GM19240 (cell line): ENCODE measurements at regions not wholly inside any gene's neighbourhood (a gene's known extent, or its start where the extent isn't known, plus 50 kb on each side); places are given as distances from the start of the nearest gene placed in this dataset.

Experiments
- DNase-seq: peaks from one replicate; pipeline ENCODE4 v3.0.0; 2011; ENCODE audit warnings: low spot score; ENCODE audit not compliant: insufficient read length

- DNase-seq = no peak
Measured at GRCh38 chr14:53520078-53520928, 367.2 kb upstream of the DDHD1 start.

GRCh38 chr14:53519137-53519536 lies 366.0 kb upstream of the DDHD1 start:
- DNase-seq = no peak

DNA sequence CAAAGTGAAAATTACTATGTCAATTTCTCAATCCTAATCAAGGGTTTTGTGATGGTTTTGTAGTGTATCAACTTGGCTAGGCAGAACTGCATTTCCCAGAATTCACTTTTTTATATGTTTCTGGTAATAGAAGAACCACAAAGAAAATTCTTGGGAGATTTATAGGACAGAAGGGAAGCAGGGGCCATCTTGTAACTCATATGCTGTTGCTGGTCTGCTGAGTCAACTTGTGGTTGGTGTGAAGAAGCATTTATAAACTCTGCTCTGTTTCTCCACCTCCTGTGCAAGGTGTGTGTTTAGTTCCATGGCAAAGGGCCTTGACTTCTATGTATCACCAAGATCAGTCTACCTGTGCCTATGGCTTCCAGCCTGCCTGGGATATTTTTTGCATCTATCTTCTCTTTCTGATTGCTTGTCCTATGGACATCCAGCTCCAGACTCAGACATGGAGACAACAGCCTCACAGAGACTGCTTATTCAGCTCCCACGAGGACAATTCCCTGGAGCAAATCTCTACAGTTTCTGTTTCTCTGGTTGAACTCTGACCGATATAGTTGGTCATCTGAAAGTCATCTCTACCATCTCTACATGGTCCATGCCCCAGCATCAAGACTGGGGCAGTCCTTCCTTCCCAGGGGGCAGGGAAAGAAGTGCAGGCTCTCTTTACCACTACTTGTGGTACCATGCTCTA lies 364.3 kb upstream of the DDHD1 start:
- DNase-seq = no peak

DNA sequence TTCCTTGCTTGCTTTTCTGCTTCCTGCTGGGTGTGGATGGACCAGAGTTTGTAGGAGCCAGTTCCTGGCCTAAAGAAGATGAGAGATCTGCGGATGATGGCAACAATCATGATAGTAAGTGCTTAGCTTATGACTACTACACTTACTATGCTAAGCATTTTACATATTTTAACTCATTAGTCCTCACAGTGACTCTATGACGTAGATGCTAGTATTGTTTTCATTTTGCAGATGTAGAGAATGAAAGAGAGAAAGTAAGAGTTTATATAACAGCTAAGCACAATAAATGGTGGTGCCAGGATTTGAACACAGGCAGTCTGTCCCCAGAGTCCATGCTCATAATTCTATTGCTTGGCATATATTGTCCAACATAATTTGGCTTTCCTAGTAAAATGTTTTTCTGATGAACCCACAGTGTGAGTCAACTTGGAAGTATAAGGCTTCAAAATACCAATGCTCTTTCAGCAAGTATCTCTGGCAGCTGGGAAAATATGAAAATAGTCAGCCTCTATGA lies 363.2 kb upstream of the DDHD1 start:
- DNase-seq = no peak

DNA sequence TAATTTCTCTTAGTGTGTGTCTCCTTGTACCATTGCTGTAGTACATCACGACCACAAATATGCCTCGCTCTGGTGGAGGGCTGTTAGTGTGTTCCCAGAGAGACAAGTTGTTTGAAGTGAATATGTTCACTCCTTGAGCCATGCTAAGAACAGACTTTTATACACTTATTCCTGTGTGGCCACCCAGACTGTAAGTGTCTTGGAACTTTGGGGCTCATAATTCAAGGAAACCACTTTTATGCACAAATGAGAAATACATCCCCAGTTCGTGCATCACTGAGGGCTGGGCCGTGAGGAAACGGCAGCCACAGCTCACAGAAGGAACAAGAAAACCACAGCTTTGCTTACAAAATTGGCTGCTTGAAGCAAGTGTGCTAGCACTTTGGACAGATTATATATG lies 362.2 kb upstream of the DDHD1 start:
- DNase-seq = no peak

GRCh38 chr14:53514197-53514596 lies 361.1 kb upstream of the DDHD1 start:
- DNase-seq = no peak

- no peak for DNase-seq
Measured at GRCh38 chr14:53510281-53510912, 357.3 kb upstream of the DDHD1 start.

DNA sequence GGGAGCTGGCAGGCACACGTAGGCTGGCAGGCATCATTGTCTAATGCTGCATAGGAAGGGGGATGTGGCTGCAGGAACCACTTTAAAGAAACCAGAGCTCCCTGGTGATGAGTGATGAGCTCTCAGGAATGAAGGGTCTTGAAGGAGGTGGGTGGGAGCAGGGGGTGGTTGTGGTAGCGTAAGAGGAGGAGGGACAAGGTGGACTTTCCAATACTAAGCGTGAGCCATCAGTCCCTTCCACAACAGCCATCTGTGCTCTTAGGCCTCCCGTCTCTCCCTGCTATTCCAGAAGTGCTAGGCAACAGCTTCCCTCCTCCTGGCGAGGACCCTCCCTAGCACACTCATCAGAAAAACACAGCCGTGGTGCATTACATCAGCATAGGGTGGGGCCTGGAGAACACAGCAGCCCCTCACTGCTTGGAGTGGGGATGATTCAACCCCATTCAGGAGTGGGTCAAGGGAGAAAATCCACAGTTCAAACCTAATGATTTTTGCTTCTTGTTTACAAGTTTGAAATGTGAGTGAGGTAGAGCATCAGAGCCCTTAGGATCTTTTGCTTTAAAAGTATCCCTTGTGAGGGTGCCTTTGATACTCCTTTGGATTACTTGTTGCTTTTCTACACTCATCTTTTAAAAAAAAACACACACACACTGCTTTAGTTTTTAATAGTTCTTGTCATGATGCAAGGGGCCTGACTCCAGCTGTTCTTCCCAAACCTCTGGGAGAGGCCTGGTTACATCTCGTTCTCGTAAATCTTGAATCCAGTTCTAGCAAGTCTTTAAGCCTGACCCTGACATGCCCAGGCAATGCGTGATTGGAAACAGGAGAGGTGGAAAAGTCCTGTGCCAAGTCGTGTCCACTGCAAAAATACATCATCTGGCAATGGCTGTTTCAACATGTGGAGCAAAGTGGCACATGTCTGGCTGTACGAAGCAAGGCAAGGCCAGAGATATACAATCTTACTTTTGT lies 356.4 kb upstream of the DDHD1 start:
- no peak for DNase-seq

GRCh38 chr14:53501361-53502211 lies 348.5 kb upstream of the DDHD1 start:
- DNase-seq = no peak

GRCh38 chr14:53500191-53500590 lies 347.1 kb upstream of the DDHD1 start:
- DNase-seq = no peak

- DNase-seq = no peak
Measured at GRCh38 chr14:53496668-53497067, 343.5 kb upstream of the DDHD1 start.

GRCh38 chr14:53495846-53496343 lies 342.8 kb upstream of the DDHD1 start:
- no peak for DNase-seq

GRCh38 chr14:53494587-53494986 lies 341.5 kb upstream of the DDHD1 start:
- no peak for DNase-seq

- no peak for DNase-seq
Measured at GRCh38 chr14:53493860-53494259, 340.7 kb upstream of the DDHD1 start.

- no peak for DNase-seq
Measured at GRCh38 chr14:53493320-53493719, 340.2 kb upstream of the DDHD1 start.

- no peak for DNase-seq
Measured at GRCh38 chr14:53491884-53492277, 338.8 kb upstream of the DDHD1 start.

DNA sequence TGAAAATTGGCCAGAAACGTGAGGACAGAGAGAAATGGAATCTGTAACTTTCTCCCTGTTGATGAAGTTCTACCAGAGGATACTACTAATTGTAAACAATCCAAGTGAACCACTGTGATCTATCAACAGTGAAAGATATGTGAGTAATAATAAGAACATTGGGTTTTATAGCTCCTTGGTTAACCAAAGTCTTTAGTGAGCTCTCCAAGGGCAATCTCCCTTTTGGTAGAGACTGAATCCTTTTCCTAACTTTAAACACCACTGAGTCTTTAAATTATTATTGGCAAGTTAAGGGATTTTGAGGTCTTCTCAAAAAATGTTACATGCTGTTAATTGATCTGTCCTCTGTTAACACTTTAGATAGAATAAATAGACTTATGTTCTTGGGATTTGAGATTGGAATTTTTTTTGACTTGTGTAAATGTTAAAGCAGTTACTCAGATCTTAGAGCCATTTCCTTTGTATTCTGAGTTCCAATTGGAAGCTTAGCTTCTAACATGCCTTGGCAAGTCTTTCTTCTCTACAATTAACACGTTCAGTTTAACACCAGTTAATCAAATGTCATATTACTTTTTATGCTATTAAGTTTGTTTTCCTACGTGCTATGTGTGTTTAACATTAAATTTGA lies 338.2 kb upstream of the DDHD1 start:
- DNase-seq = no peak

DNA sequence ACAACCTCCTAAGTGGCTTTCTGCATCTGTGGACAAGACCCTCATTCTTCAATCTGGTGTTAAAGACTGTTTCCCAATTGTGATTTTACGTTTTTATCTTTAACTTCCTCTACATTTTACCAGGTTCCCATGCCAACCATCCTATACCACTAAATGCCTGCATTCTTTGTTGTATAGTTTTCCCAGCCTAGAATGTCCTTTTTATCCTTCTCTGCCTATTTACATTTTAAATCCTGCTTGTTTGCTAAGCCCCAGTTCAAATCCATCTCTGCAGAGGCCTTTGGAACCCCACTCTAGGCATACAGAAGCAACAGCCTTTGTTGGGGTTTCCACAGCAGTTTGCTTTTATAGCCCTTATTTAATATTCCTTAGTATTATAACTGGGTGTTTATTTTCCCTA lies 325.1 kb upstream of the DDHD1 start:
- no peak for DNase-seq

- DNase-seq = no peak
Measured at GRCh38 chr14:53473480-53473879, 320.4 kb upstream of the DDHD1 start.
